GM18505 (cell line): ENCODE measurements at regions not wholly inside any gene's neighbourhood (a gene's known extent, or its start where the extent isn't known, plus 50 kb on each side); places are given as distances from the start of the nearest gene placed in this dataset.

Experiments
- ATAC-seq: cut with Tn5 transposase; IDR thresholded peaks from one replicate; pipeline ENCODE4 v1.9.1; 2021; ENCODE audit not compliant: unreplicated experiment
- POLR2A ChIP-seq: IDR thresholded peaks from 4 replicates; pipeline ENCODE4 v1.6.1; 2011; ENCODE audit warnings: borderline replicate concordance; ENCODE audit not compliant: insufficient read depth, insufficient read length; ENCODE audit errors: extremely low read depth

DNA sequence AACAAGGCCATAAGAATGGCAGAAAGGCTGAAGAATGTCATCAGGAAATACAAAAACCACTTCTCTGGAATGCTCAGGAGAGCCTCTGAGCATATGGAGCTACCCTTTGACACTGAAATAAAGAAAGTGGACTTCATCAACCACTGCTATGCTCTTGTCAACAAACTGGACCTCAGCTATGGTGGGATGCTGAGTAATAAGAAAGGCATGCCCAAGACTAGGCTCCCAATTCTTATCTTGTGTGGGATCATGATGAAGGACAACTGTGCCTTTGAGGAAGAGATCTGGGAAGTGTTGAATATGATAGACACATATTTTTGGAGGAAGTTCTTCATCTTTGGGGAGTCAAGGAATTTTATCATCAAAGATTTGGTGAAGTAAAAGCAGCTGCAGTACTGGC is 86.9 kb upstream of the MAGEB16 start:
- no peak for ATAC-seq
- TF ChIP-seq POLR2A = no peak

DNA sequence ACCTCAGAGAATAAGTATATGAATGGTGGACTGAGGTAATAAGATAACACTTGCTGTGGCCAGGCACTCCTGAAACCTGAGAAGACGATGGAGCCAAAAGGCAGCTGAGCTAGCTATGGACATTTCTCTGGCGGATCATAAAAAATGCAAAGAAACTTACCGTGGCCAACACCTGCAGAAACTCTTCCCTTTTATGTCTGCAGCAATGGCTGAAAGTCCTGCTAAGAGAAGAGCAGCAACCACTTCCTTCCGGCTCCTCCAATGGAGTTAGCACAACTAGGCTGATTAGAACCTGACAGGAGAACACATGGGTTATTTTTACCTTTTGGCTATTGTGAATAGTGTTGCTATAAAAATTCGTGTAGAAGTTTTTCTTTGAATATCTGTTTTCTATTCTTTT is 76.0 kb upstream of the MAGEB16 start:
- TF ChIP-seq POLR2A = no peak
- ATAC-seq = no peak

GRCh38 chrX:35726176-35726575 is 72.0 kb upstream of the MAGEB16 start:
- TF ChIP-seq POLR2A = no peak
- ATAC-seq = no peak

DNA sequence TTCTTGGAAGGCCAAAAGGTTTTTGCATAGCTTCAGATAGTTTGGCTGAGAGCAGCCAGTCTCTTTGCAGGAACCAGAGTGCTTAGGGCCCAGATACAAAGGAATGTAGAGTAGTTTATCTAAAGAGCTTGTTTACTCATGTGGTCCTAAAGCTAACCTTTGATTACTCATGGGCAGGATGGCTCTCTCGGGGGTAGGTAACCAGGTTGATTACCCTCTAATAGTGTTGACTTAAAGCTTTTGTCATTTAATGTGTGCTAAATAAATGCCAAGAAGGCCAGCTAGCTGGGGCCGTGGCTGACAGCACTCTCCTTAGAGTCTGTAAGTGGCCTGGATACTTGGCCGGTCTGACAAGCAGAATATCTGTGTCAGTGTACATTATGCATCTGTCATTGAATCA is 69.7 kb upstream of the MAGEB16 start:
- no peak for TF ChIP-seq POLR2A
- ATAC-seq = no peak

GRCh38 chrX:35733879-35734278 is 64.3 kb upstream of the MAGEB16 start:
- TF ChIP-seq POLR2A = no peak
- ATAC-seq = no peak

GRCh38 chrX:35741142-35741541 is 57.0 kb upstream of the MAGEB16 start:
- ATAC-seq = no peak
- TF ChIP-seq POLR2A = no peak

DNA sequence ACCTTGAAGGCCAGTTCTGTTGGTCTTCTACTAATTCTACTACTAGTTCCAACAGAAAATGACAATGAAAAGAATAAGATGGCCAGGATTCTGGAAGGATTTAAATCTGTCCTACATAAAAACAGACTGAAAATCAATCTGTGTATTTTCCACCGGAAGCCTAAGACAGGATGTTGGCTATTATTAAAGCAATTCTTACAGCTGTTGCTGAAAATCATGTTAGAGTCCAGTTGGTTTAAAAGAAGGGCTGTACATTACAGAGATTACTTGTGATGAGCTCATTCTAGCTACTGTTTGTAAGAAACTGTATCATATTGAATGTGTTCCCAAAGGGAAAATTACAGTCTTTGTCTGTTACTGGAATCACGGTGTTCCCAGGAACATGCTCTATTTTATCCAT is 54.8 kb upstream of the MAGEB16 start:
- no peak for TF ChIP-seq POLR2A
- ATAC-seq = no peak
